Neural progenitor cell (in vitro differentiated cells): ENCODE measurements at regions not wholly inside any gene's neighbourhood (a gene's known extent, or its start where the extent isn't known, plus 50 kb on each side); places are given as distances from the start of the nearest gene placed in this dataset.

Source experiments
- DNase-seq: peaks from one replicate; pipeline ENCODE4 v3.0.0-alpha.2; 2016; ENCODE audit warnings: low spot score
- H2AFZ ChIP-seq: fragments of 200-600 bp; sonication (generic); replicated peaks from 2 replicates; pipeline ENCODE4 v1.6.1; 2016; ENCODE audit warnings: antibody characterized with exemption
- H3F3A ChIP-seq: fragments of 200-600 bp; sonication (generic); 2 replicates; pipeline ENCODE4 v1.6.1; 2016; ENCODE audit warnings: antibody characterized with exemption, low read depth
- H3K27ac ChIP-seq: fragments of 200-600 bp; sonication (generic); 2 replicates; pipeline ENCODE4 v1.5.1; 2016; ENCODE audit warnings: mild to moderate bottlenecking
- H3K27me3 ChIP-seq: fragments of 200-600 bp; sonication (generic); 2 replicates; pipeline ENCODE4 v1.6.1; 2016; ENCODE audit warnings: mild to moderate bottlenecking, moderate library complexity
- H3K36me3 ChIP-seq: fragments of 200-600 bp; sonication (generic); 2 replicates; pipeline ENCODE4 v1.5.1; 2016
- H3K4me1 ChIP-seq: fragments of 200-600 bp; sonication (generic); 2 replicates; pipeline ENCODE4 v1.6.1; 2016; ENCODE audit warnings: mixed run types
- H3K4me2 ChIP-seq: fragments of 200-600 bp; sonication (generic); 2 replicates; pipeline ENCODE4 v1.6.1; 2016
- H3K4me3 ChIP-seq: fragments of 200-600 bp; sonication (generic); 2 replicates; pipeline ENCODE4 v1.5.1; 2016
- H3K79me2 ChIP-seq: fragments of 200-600 bp; sonication (generic); 2 replicates; pipeline ENCODE4 v1.6.1; 2016; ENCODE audit warnings: low read depth
- H3K9ac ChIP-seq: fragments of 200-600 bp; sonication (generic); 2 replicates; pipeline ENCODE4 v1.6.1; 2016
- H3K9me3 ChIP-seq: fragments of 200-600 bp; sonication (generic); 2 replicates; pipeline ENCODE4 v1.5.1; 2016; ENCODE audit warnings: low read depth
- H4K20me1 ChIP-seq: fragments of 200-600 bp; sonication (generic); 2 replicates; pipeline ENCODE4 v1.6.1; 2016; ENCODE audit warnings: low read depth
- H3K27ac Mint-ChIP-seq: 3 replicates; pipeline ENCODE4 v1.8.0; 2021; ENCODE audit warnings: mixed read lengths
- H3K27me3 Mint-ChIP-seq: 2 replicates; pipeline ENCODE4 v1.8.0; 2022; ENCODE audit warnings: low read depth, mild to moderate bottlenecking, inconsistent platforms, moderate library complexity, mixed read lengths; ENCODE audit not compliant: insufficient read depth
- H3K36me3 Mint-ChIP-seq: 3 replicates; pipeline ENCODE4 v1.8.0; 2021; ENCODE audit warnings: mixed read lengths
- H3K4me1 Mint-ChIP-seq: 3 replicates; pipeline ENCODE4 v1.8.0; 2021; ENCODE audit warnings: mixed read lengths
- H3K4me3 Mint-ChIP-seq: 3 replicates; pipeline ENCODE4 v1.8.0; 2021; ENCODE audit warnings: mild to moderate bottlenecking, moderate library complexity, mixed read lengths
- H3K9me3 Mint-ChIP-seq: 3 replicates; pipeline ENCODE4 v1.8.0; 2020; ENCODE audit warnings: mixed read lengths
- CTCF ChIP-seq: fragments of 200-600 bp; sonication (generic); IDR thresholded peaks from 2 replicates; pipeline ENCODE4 v1.5.1; 2017; ENCODE audit warnings: antibody characterized with exemption, mild to moderate bottlenecking
- EZH2 ChIP-seq: fragments of 200-600 bp; sonication (generic); IDR thresholded peaks from 2 replicates; pipeline ENCODE4 v1.6.1; 2017; ENCODE audit warnings: antibody characterized with exemption, mild to moderate bottlenecking, moderate library complexity
- EZH2phosphoT487 ChIP-seq: fragments of 200-600 bp; sonication (generic); IDR thresholded peaks from 2 replicates; pipeline ENCODE4 v1.6.1; 2017; ENCODE audit warnings: antibody characterized with exemption

GRCh38 chr13:112177450-112178288, 110.7 kb downstream of the SOX1 start:
- H3K27ac Mint-ChIP-seq: peak overlapping the region; percentile 51
- H3K36me3 Mint-ChIP-seq: no peaks in the 10 kb centered on the region
- Histone ChIP-seq H3K4me1 (peaks cover 11% of the 10 kb centered on the region), H3K9me3 (peaks cover 6% of the 10 kb centered on the region), H3K9ac (no peak overlapping the region), H3K79me2 (no peaks in the 10 kb centered on the region), H2AFZ (no peak overlapping the region), H3F3A (no peaks in the 10 kb centered on the region), H3K27ac (no peak overlapping the region), H4K20me1 (no peaks in the 10 kb centered on the region), H3K4me3 (no peak overlapping the region), H3K4me2 (no peak overlapping the region), H3K36me3 (no peaks in the 10 kb centered on the region), H3K27me3 (no peaks in the 10 kb centered on the region)
- TF ChIP-seq EZH2 (no peak), EZH2phosphoT487 (no peak), CTCF (no peak)
- peaks cover 8% of the 10 kb centered on the region for H3K27me3 Mint-ChIP-seq
- H3K4me1 Mint-ChIP-seq: peaks cover 26% of the 10 kb centered on the region
- no peak overlapping the region for H3K4me3 Mint-ChIP-seq
- DNase-seq: no peak
- H3K9me3 Mint-ChIP-seq: peaks cover 15% of the 10 kb centered on the region

GRCh38 chr13:112178769-112179168, 111.8 kb downstream of the SOX1 start:
- H3K27ac Mint-ChIP-seq: no peak overlapping the region
- Histone ChIP-seq H3K4me3 (no peak overlapping the region), H4K20me1 (no peaks in the 10 kb centered on the region), H3K9me3 (peaks cover 6% of the 10 kb centered on the region), H3K27me3 (no peaks in the 10 kb centered on the region), H3K79me2 (no peaks in the 10 kb centered on the region), H2AFZ (no peak overlapping the region), H3K4me2 (no peak overlapping the region), H3F3A (no peaks in the 10 kb centered on the region), H3K9ac (no peak overlapping the region), H3K4me1 (peaks cover 6% of the 10 kb centered on the region), H3K27ac (no peak overlapping the region), H3K36me3 (no peaks in the 10 kb centered on the region)
- TF ChIP-seq EZH2 (no peak), EZH2phosphoT487 (no peak), CTCF (no peak)
- peaks cover 6% of the 10 kb centered on the region for H3K27me3 Mint-ChIP-seq
- H3K4me1 Mint-ChIP-seq: peaks cover 22% of the 10 kb centered on the region
- peaks cover 10% of the 10 kb centered on the region for H3K9me3 Mint-ChIP-seq
- no peaks in the 10 kb centered on the region for H3K36me3 Mint-ChIP-seq
- H3K4me3 Mint-ChIP-seq: no peak overlapping the region
- no peak for DNase-seq

GRCh38 chr13:112179421-112179820, 112.5 kb downstream of the SOX1 start:
- Histone ChIP-seq H3K36me3 (no peaks in the 10 kb centered on the region), H3K9ac (no peak overlapping the region), H3F3A (no peaks in the 10 kb centered on the region), H3K4me3 (no peak overlapping the region), H3K79me2 (no peaks in the 10 kb centered on the region), H4K20me1 (no peaks in the 10 kb centered on the region), H3K4me1 (peaks cover 6% of the 10 kb centered on the region), H3K27ac (no peak overlapping the region), H3K9me3 (no peaks in the 10 kb centered on the region), H3K4me2 (no peak overlapping the region), H3K27me3 (no peaks in the 10 kb centered on the region), H2AFZ (no peak overlapping the region)
- no peaks in the 10 kb centered on the region for H3K36me3 Mint-ChIP-seq
- TF ChIP-seq EZH2phosphoT487: no peak
- no peak for TF ChIP-seq EZH2
- TF ChIP-seq CTCF: no peak
- H3K4me3 Mint-ChIP-seq: no peak overlapping the region
- H3K27me3 Mint-ChIP-seq: peaks cover 3% of the 10 kb centered on the region
- peaks cover 29% of the 10 kb centered on the region for H3K4me1 Mint-ChIP-seq
- DNase-seq: no peak
- H3K27ac Mint-ChIP-seq: no peak overlapping the region
- peaks cover 4% of the 10 kb centered on the region for H3K9me3 Mint-ChIP-seq
